Activated CD8-positive, alpha-beta T cell treated with anti-CD3 and anti-CD28 coated beads for 36 hours (primary cell): ENCODE measurements at regions not wholly inside any gene's neighbourhood (a gene's known extent, or its start where the extent isn't known, plus 50 kb on each side); places are given as distances from the start of the nearest gene placed in this dataset.

Experiments
- ATAC-seq: fragments of 200-7000 bp; cut with Tn5 transposase; one replicate; pipeline ENCODE4 v1.10.0; 2021; ENCODE audit warnings: mild to moderate bottlenecking, moderate library complexity
- CTCF ChIA-PET: fragments of 350-600 bp; sonication (Branson Sonifier 250); formaldehyde crosslinking; loops from one replicate; lab custom pipeline; 2021; ENCODE audit warnings: antibody characterized with exemption; lab: Charles Lee
- POLR2A ChIA-PET: fragments of 350-600 bp; sonication (Branson Sonifier 250); formaldehyde crosslinking; loops from one replicate; lab custom pipeline; 2021; ENCODE audit warnings: antibody characterized with exemption; lab: Charles Lee
- DNase-seq: peaks from one replicate; pipeline ENCODE4 v3.0.0-alpha.2; 2020
- H3K27ac Mint-ChIP-seq: one replicate; pipeline ENCODE4 v1.8.0; 2021; ENCODE audit warnings: mild to moderate bottlenecking, mixed read lengths
- H3K27me3 Mint-ChIP-seq: one replicate; pipeline ENCODE4 v1.8.0; 2021; ENCODE audit warnings: mixed read lengths
- H3K36me3 Mint-ChIP-seq: one replicate; pipeline ENCODE4 v1.8.0; 2021; ENCODE audit warnings: low read depth, mixed read lengths
- H3K4me1 Mint-ChIP-seq: one replicate; pipeline ENCODE4 v1.8.0; 2021; ENCODE audit warnings: low read depth, mixed read lengths
- H3K4me3 Mint-ChIP-seq: one replicate; pipeline ENCODE4 v1.8.0; 2021; ENCODE audit warnings: mild to moderate bottlenecking, moderate library complexity, mixed read lengths
- H3K9me3 Mint-ChIP-seq: one replicate; pipeline ENCODE4 v1.8.0; 2021; ENCODE audit warnings: mixed read lengths
- intact Hi-C: fragments of 100-400 bp; cut with micrococcal nuclease; formaldehyde crosslinking; loops from one replicate; pipeline ENCODE4 v1.10.0; 2022
- TF ChIP-seq, protein P1 (sequence below): fragments of 200-600 bp; IDR thresholded peaks from one replicate; pipeline ENCODE4 v1.8.0; 2022; ENCODE audit warnings: antibody characterized with exemption, mild to moderate bottlenecking

DNA sequence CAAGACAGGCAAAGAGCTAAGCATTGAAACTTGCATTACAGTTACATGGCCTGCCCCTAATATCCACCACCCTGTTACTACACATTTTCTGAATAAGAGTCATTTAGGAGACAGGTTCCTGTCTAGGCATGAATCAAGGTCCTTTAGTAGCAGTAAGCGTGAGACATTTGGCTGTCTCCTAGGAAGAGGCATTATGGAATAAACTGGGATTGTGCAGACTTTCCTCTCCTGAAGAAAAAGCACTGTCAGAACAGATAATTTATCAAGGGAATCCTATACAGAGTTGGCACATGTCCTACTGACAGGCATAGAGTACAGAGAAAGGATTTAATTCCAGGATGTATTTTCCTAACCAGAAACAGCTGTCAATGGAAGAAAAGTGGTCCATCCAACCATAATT is 111.9 kb downstream of the INHBA start:
- Mint-ChIP-seq H3K27me3 (no peaks in the 10 kb centered on the region), H3K4me1 (no peaks in the 10 kb centered on the region), H3K27ac (no peak overlapping the region), H3K36me3 (no peaks in the 10 kb centered on the region), H3K9me3 (peaks cover 12% of the 10 kb centered on the region), H3K4me3 (no peak overlapping the region)
- ChIA-PET CTCF (no interaction called here), POLR2A (no interaction called here)
- ATAC-seq, result no peak
- intact Hi-C loops, result no loop called here
- TF ChIP-seq, protein P1, sequence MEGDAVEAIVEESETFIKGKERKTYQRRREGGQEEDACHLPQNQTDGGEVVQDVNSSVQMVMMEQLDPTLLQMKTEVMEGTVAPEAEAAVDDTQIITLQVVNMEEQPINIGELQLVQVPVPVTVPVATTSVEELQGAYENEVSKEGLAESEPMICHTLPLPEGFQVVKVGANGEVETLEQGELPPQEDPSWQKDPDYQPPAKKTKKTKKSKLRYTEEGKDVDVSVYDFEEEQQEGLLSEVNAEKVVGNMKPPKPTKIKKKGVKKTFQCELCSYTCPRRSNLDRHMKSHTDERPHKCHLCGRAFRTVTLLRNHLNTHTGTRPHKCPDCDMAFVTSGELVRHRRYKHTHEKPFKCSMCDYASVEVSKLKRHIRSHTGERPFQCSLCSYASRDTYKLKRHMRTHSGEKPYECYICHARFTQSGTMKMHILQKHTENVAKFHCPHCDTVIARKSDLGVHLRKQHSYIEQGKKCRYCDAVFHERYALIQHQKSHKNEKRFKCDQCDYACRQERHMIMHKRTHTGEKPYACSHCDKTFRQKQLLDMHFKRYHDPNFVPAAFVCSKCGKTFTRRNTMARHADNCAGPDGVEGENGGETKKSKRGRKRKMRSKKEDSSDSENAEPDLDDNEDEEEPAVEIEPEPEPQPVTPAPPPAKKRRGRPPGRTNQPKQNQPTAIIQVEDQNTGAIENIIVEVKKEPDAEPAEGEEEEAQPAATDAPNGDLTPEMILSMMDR, result no peak
- no peak for DNase-seq

DNA sequence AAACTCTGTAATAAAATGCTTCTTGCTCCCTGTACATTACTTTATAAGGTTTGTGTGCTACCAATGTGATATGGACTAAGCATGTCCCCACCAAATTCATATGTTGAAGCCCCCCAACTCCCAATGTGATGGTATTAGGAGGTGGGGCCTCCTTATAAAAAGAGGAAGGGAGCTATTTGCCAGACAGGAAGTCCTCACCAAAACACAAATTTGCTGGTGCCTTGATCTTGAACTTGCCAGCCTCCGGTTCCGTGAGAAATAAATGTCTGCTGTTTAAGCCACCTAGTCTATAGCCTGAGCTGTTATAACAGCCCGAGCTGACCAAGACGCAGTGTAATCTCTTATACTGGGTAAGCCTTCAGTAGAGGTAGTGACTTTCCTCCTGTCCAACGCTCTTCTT is 114.5 kb downstream of the INHBA start:
- intact Hi-C loops, result no loop called here
- ATAC-seq, result no peak
- H3K4me3 Mint-ChIP-seq, result no peak overlapping the region
- no peaks in the 10 kb centered on the region for H3K27me3 Mint-ChIP-seq
- H3K4me1 Mint-ChIP-seq, result no peaks in the 10 kb centered on the region
- no peak overlapping the region for H3K27ac Mint-ChIP-seq
- CTCF ChIA-PET, result no interaction called here
- peaks cover 4% of the 10 kb centered on the region for H3K9me3 Mint-ChIP-seq
- POLR2A ChIA-PET, result no interaction called here
- DNase-seq, result no peak
- TF ChIP-seq, protein P1, result no peak
- no peaks in the 10 kb centered on the region for H3K36me3 Mint-ChIP-seq

DNA sequence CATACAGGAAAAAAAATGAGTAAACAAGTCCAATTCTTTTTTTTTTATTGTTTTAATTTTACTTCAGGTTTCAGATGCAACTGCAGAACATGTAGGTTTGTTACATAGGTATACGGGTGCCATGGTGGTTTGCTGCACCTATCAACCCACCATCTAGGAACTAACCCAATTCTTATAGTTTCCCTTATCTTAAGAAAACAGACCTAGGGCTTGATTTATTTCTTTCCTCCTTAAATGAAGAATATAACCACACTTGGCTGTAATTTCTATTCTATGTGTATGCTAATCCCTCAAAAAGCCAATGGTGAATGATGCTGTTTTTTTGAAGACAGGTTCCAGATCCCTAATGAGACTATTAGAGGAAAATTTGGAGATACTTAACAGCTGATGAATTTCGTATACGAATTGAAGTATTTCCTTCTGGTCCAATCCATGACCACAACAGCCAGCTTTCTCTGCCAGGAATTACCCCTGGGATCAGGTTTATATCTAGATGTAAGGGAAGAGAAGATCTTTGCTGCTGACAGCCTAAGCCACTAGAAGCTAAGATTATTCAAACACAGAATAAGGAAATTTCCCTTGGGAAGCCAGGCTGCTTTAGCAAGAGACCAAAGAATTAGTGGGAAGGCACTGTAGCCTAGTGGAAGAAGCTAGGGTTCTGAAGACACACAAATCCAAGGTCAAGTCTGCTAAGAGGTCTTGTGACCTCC is 115.8 kb downstream of the INHBA start:
- H3K4me3 Mint-ChIP-seq, result no peak overlapping the region
- no peak overlapping the region for H3K27ac Mint-ChIP-seq
- TF ChIP-seq, protein P1, result no peak
- ChIA-PET CTCF (no interaction called here), POLR2A (no interaction called here)
- no peaks in the 10 kb centered on the region for H3K4me1 Mint-ChIP-seq
- no peak for ATAC-seq
- no peaks in the 10 kb centered on the region for H3K9me3 Mint-ChIP-seq
- no peaks in the 10 kb centered on the region for H3K27me3 Mint-ChIP-seq
- no peak for DNase-seq
- H3K36me3 Mint-ChIP-seq, result no peaks in the 10 kb centered on the region
- intact Hi-C loops, result no loop called here

DNA sequence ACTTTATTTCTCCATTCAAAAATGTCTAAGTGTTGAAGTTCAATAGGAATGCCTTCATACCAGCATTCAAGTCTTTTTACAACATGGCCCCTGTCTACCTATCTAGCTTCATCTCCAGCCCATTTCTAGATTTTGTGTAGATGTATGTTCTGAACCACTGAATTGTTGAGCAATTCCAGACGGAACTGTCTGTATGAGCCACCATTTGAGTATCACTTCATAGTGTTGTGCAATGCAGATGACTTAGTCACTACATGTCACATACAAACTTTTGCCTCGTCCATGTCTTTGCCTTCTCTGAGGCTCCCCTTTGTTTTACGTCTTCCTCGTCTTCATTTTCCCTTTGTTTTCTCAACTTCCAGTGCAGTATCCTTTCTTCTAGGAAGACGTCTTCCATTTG is 118.1 kb downstream of the INHBA start:
- ATAC-seq (no peak), DNase-seq (no peak)
- Mint-ChIP-seq H3K4me3 (no peak overlapping the region), H3K36me3 (no peaks in the 10 kb centered on the region), H3K27ac (no peak overlapping the region), H3K27me3 (no peaks in the 10 kb centered on the region), H3K9me3 (no peaks in the 10 kb centered on the region), H3K4me1 (no peaks in the 10 kb centered on the region)
- ChIA-PET POLR2A (no interaction called here), CTCF (no interaction called here)
- TF ChIP-seq, protein P1, result no peak
- intact Hi-C loops, result no loop called here

DNA sequence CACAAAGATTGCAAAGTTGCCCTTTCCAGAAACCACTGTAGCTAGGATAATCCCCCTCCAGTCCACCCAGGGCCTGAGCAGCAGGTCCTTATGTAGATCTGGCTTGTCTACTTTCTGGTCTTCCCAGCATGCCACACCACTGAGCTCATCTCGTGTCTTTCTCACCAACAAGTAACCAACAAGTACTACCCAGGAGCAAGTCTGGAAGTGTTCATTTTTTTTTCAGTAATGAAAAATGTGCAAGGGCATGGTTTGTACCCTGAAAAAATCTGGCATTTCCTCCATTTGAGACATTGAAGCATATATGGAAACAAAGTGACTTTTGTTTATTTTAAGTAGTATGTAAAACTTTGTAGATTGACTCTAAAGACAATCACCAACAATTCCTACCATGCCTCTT is 120.8 kb downstream of the INHBA start:
- no peaks in the 10 kb centered on the region for H3K4me1 Mint-ChIP-seq
- no peaks in the 10 kb centered on the region for H3K36me3 Mint-ChIP-seq
- DNase-seq (no peak), ATAC-seq (no peak)
- no peak overlapping the region for H3K4me3 Mint-ChIP-seq
- no peaks in the 10 kb centered on the region for H3K27me3 Mint-ChIP-seq
- TF ChIP-seq, protein P1, result no peak
- intact Hi-C loops, result no loop called here
- ChIA-PET CTCF (no interaction called here), POLR2A (no interaction called here)
- H3K27ac Mint-ChIP-seq, result no peak overlapping the region
- no peaks in the 10 kb centered on the region for H3K9me3 Mint-ChIP-seq
